Stimulated activated CD8-positive, alpha-beta memory T cell treated with anti-CD3 and anti-CD28 coated beads, Interleukin-12 subunit alpha, Interleukin-12 subunit beta, amount 100 ng/mL, for 1 hour (primary cell): ENCODE measurements at regions not wholly inside any gene's neighbourhood (a gene's known extent, or its start where the extent isn't known, plus 50 kb on each side); places are given as distances from the start of the nearest gene placed in this dataset.
"Not testable (repeated sequence)": the region's sequence is repeated elsewhere in the genome, so short reads cannot be mapped to it uniquely, and the experiment has no call there.

Experiments used
- DNase-seq: peaks from one replicate; pipeline ENCODE4 v3.0.0-alpha.2; 2020; ENCODE audit warnings: low read depth

DNA sequence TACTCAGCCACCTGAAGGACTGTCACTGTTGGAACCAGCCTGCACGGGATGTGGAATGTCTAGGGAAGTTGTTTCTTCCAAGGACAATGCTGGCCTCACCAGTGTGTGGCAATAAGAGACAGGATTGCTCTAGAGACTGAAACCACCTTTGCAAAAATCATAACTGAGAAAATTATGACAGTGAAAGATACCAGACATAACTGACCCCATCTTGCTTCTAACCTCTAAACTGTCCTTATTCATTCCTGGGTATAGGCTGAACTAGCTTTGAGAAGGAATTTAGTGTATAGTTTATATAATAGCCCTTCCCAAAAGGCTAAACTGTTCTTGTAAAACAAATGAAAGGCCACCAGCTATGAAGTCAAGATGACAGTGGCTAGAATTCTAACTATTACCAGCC, 83.6 kb downstream of the IER5 start:
- no peak for DNase-seq

- DNase-seq = no peak
Measured at GRCh38 chr1:181173761-181174447, 85.4 kb downstream of the IER5 start.

DNA sequence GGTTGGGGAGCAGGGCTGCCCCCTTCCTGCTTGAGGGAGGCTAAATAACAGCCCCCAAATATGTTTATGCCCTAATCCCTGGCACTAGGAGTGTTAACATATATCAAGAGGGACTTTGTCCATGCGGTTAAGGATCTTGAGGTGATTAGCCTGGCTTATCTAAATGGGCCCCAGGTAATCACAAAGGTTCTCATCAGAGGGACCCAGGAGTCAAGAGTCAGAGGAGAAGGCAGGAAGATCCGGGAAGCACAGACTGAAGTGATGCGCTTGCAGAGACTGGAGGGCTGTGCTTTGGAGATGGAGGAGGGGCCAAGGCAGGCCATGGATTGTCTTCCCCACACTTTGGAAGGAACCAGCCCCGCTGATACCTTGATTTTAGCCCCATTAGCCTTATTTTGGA, 86.4 kb downstream of the IER5 start:
- DNase-seq = no peak

DNA sequence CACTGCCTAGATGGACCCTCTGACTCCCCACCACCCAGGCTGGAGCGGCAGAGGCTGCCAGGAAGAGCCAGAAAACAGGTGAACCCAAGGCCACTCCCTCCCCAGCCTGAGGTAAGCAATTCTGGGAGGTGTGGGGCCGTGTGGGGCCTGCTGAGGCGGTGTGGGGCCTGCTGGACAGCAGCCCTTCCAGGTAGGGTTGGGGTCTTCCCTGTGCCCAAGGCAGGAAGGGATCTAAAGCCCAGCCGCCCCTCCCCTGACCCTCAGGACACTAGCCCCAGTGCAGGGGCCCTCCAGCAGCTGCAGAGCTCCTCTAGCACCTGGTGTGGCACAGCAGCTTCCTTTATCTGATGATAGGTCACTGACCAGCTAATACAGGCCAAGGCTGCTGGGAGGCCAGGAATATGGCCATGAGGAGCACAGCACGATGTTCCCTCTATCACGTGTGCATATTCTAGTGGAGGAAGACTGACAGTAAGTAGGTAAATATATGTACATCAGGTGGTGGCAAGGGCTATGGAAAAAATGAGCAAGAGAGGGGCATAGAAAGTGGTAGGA, 86.9 kb downstream of the IER5 start:
- DNase-seq = no peak

DNA sequence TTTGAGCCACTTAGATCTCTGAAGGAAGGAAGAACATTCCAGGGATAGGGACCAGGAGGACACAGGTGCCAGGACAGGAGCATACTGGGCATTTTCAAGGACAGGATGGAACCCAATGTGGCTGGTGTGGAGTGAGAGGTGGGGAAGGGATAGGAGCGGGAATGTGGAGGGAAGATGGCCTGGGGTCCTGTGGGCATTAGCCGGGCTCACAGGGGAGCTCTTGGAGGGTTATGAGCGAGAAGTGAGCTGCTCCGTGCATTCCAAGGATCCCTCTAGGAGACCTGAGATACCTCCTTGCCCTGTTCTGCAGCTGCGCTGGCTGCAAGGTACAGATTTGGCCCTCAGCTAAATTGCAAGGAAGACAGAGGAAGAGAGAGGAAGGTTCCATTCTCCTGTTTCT, 87.5 kb downstream of the IER5 start:
- no peak for DNase-seq

GRCh38 chr1:181178241-181178879, 89.9 kb downstream of the IER5 start:
- no peak for DNase-seq

GRCh38 chr1:181179279-181179986, 90.9 kb downstream of the IER5 start:
- DNase-seq = no peak

DNA sequence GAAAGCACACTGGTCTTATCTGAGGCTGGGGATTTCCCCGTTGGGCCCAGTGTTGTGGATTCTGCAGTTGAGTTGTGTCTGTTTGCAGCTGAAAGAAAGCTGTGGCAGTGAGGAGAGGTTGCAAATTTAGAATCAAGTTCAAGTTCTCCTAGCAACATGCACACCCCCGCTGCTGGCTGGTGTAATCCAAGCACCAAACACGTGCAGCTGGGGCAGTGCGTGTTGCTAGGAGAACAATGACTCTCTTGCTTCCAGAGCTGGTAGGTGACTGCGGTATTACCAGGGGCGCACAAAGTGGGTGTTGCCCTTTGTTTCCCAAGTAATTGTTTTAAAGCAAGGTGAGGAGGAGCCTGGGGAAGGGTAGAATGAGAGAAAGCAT, 91.5 kb downstream of the IER5 start:
- no peak for DNase-seq

GRCh38 chr1:181180407-181181031, 92.0 kb downstream of the IER5 start:
- DNase-seq = no peak

GRCh38 chr1:181181792-181182585, 93.5 kb downstream of the IER5 start:
- DNase-seq = no peak

- no peak for DNase-seq
Measured at GRCh38 chr1:181184621-181185020, 96.1 kb downstream of the IER5 start.

- DNase-seq = no peak
Measured at GRCh38 chr1:181185461-181185860, 97.0 kb downstream of the IER5 start.

- DNase-seq = not testable (repeated sequence)
Measured at GRCh38 chr1:181186133-181186532, 97.6 kb downstream of the IER5 start.

DNA sequence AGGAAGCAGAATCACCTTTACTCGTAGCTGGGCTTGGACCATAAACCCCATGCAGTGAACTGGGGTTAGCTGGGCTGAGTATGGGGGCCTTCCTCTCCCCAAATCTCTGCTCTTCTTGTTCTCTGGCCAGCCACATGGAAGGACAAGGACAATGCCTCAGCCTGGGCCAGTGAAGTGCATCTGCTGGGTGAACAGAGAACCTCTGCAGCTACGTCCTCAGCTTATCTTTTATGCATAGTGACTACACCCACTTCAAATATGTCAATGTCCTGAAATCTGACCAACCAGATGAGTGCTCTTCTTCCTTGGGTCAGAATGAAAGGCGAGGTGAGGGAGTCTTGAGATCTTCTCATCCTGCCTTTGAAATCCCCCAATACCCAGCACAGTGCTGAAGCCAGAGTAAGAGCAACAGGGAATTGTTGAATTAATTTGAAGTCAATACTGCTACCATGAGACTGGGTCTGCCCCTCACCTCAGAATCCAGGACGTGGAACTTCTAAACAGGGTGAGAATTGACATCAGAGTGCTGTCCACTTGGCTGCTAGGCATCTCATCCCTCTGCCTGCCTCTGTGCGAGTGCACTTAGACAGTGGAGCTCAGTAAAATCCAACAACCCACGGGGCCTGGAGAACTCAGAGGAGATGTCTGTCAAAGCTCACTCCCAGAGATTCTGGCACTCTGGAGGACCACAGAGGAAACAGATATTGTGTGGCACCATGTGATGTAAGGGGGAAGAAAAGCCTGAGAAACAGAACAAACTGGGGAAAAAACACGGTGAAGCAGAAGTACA, 99.0 kb downstream of the IER5 start:
- DNase-seq = no peak

GRCh38 chr1:181189245-181189644, 100.7 kb downstream of the IER5 start:
- no peak for DNase-seq

DNA sequence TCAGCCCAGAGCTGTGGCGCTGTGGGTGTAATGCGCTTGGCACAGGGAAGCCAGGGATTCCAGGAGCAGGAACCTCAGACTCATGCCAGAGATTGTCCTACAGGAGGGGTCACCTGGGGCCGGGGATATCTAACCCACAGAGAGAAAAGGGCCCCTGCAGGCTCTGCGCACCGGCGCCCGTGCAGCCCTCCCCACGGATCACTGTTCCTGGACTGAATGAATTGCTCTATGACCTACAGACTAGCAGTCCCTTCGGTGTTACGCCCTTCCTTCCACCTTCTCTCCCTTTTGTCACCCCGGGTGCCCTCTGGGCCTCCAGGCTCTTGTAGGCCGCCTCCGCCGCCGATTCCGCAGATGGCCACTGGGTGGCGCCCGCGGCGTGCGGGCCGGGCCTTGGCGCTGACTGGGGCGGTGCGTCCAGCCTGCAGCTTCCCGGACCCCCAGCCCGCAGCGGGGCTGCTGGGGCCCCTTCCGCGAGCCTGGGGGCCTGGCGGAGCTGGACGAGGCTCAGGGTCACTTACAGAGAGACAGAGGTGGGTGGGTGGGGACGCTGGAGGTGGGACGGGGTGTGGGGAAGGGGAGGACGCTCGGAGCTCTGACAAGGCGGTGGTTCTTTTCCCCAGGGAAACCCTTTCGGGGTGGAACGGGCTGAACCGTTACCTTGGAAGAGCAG, 101.3 kb downstream of the IER5 start:
- DNase-seq = peak; percentile 42

- no peak for DNase-seq
Measured at GRCh38 chr1:181190364-181191035, 102.0 kb downstream of the IER5 start.

DNA sequence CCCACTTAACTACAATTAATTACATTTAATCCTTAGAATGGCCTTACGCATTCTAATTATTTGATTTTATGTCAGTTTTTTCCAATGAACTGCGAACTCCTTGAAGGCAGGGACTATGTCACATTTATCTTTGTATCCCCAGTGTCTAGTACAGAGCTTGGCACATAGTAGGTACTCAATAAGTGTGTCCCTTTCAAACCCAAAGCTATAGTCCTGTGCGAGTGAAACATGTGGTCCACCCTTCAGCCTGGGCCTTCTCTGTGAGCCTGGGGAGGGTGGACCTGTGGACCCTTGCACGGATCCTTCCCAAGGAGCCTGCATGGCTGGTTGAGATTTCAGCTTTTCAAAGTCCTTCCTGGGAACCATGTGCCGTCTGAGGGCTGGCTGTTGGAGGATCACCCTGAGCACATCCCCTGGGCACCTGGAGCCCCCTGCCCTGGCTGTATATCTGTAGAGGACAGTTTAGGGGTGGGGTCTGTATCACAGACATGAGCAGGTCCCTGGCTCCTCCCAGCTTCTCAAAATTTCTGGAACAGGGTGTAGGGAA, 103.1 kb downstream of the IER5 start:
- no peak for DNase-seq

- no peak for DNase-seq
Measured at GRCh38 chr1:181192316-181192715, 103.8 kb downstream of the IER5 start.
